SH-SY5Y (cell line): ENCODE measurements at regions not wholly inside any gene's neighbourhood (a gene's known extent, or its start where the extent isn't known, plus 50 kb on each side); places are given as distances from the start of the nearest gene placed in this dataset.

Experiments used
- GATA2 ChIP-seq: IDR thresholded peaks from 2 replicates; pipeline ENCODE4 v1.6.1; 2011; ENCODE audit warnings: mild to moderate bottlenecking, low read depth, low read length
- GATA3 ChIP-seq: IDR thresholded peaks from 2 replicates; pipeline ENCODE4 v1.6.1; 2011; ENCODE audit warnings: low read depth, mild to moderate bottlenecking, low read length, moderate library complexity

DNA sequence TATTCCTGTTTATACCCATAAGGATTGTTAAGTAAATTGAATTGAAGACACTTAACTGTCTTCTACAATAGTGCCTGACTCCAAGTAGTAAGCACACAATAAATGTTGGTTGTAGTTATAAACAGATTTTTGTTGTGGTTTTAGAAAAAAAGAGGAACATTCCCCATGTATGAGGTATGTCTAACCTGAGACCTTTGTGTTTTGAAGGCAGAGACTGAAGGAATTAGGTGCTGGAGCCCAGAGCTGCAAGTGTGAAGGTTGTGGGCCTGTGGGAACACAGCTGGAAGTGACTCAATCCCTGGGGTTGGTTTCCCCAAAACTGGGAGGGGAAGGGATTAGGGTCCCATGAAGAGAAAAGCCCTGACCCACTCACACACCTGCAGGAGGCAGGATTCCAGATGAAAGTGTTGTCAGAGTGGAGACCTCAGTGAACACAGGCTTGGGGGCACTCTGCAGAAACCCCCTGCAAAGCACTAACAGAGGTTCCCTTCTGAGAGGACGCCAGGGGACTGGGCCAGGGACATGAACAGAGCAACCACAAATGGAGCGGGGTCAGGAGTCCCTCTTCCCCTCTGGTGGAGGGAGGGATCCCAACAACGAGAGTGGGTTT is 265.1 kb upstream of the KLF14 start:
- TF ChIP-seq GATA2 (no peak), GATA3 (no peak)
